Choroid plexus epithelial cell (primary cell): ENCODE measurements at regions not wholly inside any gene's neighbourhood (a gene's known extent, or its start where the extent isn't known, plus 50 kb on each side); places are given as distances from the start of the nearest gene placed in this dataset.

ENCODE experiments used
- DNase-seq: peaks from one replicate; pipeline ENCODE4 v3.0.0-alpha.2; 2010; ENCODE audit warnings: low read depth
- H3K4me3 ChIP-seq: 2 replicates; pipeline ENCODE4 v1.5.1; 2011; ENCODE audit warnings: low read depth, mild to moderate bottlenecking, control low read depth, low read length, moderate library complexity
- CTCF ChIP-seq: conservative IDR thresholded peaks from 2 replicates; pipeline ENCODE4 v1.5.1; 2011; ENCODE audit warnings: low read depth, mild to moderate bottlenecking, control low read depth, inconsistent platforms, low read length, moderate library complexity

GRCh38 chr4:82036181-82036580, 337.6 kb downstream of the HNRNPD start:
- no peak overlapping the region for H3K4me3 ChIP-seq
- no peak for TF ChIP-seq CTCF
- DNase-seq, result no peak

GRCh38 chr4:82034878-82035277, 338.9 kb downstream of the HNRNPD start:
- no peak for DNase-seq
- no peak overlapping the region for H3K4me3 ChIP-seq
- no peak for TF ChIP-seq CTCF

- TF ChIP-seq CTCF, result no peak
- no peak for DNase-seq
- H3K4me3 ChIP-seq, result no peak overlapping the region
Observed at GRCh38 chr4:82033862-82034261, 339.9 kb downstream of the HNRNPD start.

GRCh38 chr4:82031376-82031927, 342.3 kb downstream of the HNRNPD start:
- H3K4me3 ChIP-seq, result no peak overlapping the region
- TF ChIP-seq CTCF, result no peak
- DNase-seq, result no peak

GRCh38 chr4:82017680-82018079, 356.1 kb downstream of the HNRNPD start:
- no peak for TF ChIP-seq CTCF
- H3K4me3 ChIP-seq, result no peak overlapping the region
- DNase-seq, result peak; percentile 19

- H3K4me3 ChIP-seq, result no peak overlapping the region
- DNase-seq, result peak; percentile 2
- TF ChIP-seq CTCF, result no peak
Observed at GRCh38 chr4:82005158-82005557, 368.6 kb downstream of the HNRNPD start.

- TF ChIP-seq CTCF, result no peak
- DNase-seq, result no peak
- H3K4me3 ChIP-seq, result no peak overlapping the region
Observed at GRCh38 chr4:81997313-81997712, 376.5 kb downstream of the HNRNPD start.
